ENCODE measurements at regions not wholly inside any gene's neighbourhood (a gene's known extent, or its start where the extent isn't known, plus 50 kb on each side); places are given as distances from the start of the nearest gene placed in this dataset.

- no peak for TF ChIP-seq MAZ (CRISPR knock-in tag; conservative IDR thresholded peaks at IDR 0.05 in 1 of 2, IDR thresholded peaks at IDR 0.05 in 1 of 2)
- TF ChIP-seq SP1 (CRISPR knock-in tag; IDR thresholded peaks at IDR 0.05): no peak
- no peak for TF ChIP-seq ZNF79 (CRISPR knock-in tag; IDR thresholded peaks at IDR 0.05; ENCODE audit: low read depth)
Observed at GRCh38 chr2:2793514-2793913, 462.4 kb upstream of the MYT1L start (continued).

- Histone ChIP-seq H4K20me1 (replicated peaks; ENCODE audit: control insufficient read depth, insufficient read depth, low read length) (0 out of 2 replicates have a peak, but pooled peaks cover 7% of the 10 kb centered on the region), H3K27ac (ENCODE audit: extremely low read depth, low read depth, low read length) (no peak overlapping the region), H3K79me2 (ENCODE audit: control insufficient read depth, insufficient read depth, low read length) (no peaks in the 10 kb centered on the region), H3K4me3 (no peak overlapping the region), H3K4me2 (ENCODE audit: insufficient read depth, low read length) (no peak overlapping the region), H3K27me3 (ENCODE audit: control insufficient read depth in 2 of 2, insufficient read depth in 2 of 2, low read length in 2 of 2) (peaks cover 3 to 87% of the 10 kb centered on the region in 2 experiments; a peak in 4 of 5 replicates), H2AFZ (ENCODE audit: low read depth, low read length) (no peak overlapping the region), H3K9ac (ENCODE audit: insufficient read depth in 1 of 2, low read depth in 2 of 2, low read length in 2 of 2) (no peak overlapping the region), H3K9me3 (replicated peaks; ENCODE audit: control insufficient read depth, insufficient read depth, low read depth, low read length) (no peaks in the 10 kb centered on the region), H3K36me3 (ENCODE audit: control insufficient read depth, insufficient read depth, low read length) (no peaks in the 10 kb centered on the region), H3K4me1 (replicated peaks in 1 of 2; ENCODE audit: control insufficient read depth in 2 of 2, insufficient read depth in 2 of 2, low read length in 2 of 2) (no peaks in the 10 kb centered on the region), H3K9me1 (ENCODE audit: control insufficient read depth, insufficient read depth, low read length) (no peaks in the 10 kb centered on the region)
- ChIA-PET POLR2A (no interaction called here), CTCF (ENCODE audit: low intra/inter-chr PET ratio) (interaction anchor here (0.6 kb wide), 1 partner anchor 509 kb away, joined by 3 read pairs; no protein-coding TSS in a partner anchor)
- DNase-seq (ENCODE audit: extremely low read depth in 1 of 4, low spot score in 3 of 4) (no peak), ATAC-seq (no peak), FAIRE-seq (no peak)
- in situ Hi-C loops (cut with MboI) (no loop called here), intact Hi-C loops (cut with micrococcal nuclease) (no loop called here)
- no TSS peak for BruUV-seq (replicated peaks)
- under 1% methylated on average over 14 of the region's 15 CpGs for WGBS (ENCODE audit: insufficient coverage, low coverage, missing lambda C conversion rate)
- TF ChIP-seq CHD7 (IDR thresholded peaks at IDR 0.05; ENCODE audit: low read depth, low read length) (no peak), ZNF518B (CRISPR knock-in tag; IDR thresholded peaks at IDR 0.05) (no peak), POLR2H (tag; IDR thresholded peaks at IDR 0.05; ENCODE audit: low read depth) (no peak)
Observed at GRCh38 chr2:2791606-2792005, 460.5 kb upstream of the MYT1L start.

Measured in K562 (cell line).